Esophagus muscularis mucosa (tissue), 3 donors: ENCODE measurements at regions not wholly inside any gene's neighbourhood (a gene's known extent, or its start where the extent isn't known, plus 50 kb on each side); places are given as distances from the start of the nearest gene placed in this dataset.

ENCODE experiments used
- POLR2A ChIP-seq: fragments of 450-650 bp; IDR thresholded peaks from one replicate; pipeline ENCODE4 v1.6.1; 2017; ENCODE audit warnings: antibody characterized with exemption, moderate library complexity, mild to moderate bottlenecking, low read depth
- TF ChIP-seq, protein P1 (sequence below), 3 experiments: fragments of 200-600 bp in 2 of 3; fragments of 450-650 bp in 1 of 3; sonication (generic) in 2 of 3; IDR thresholded peaks; one replicate each; pipeline ENCODE4 v1.5.1; 2017 to 2019; ENCODE audit warnings: antibody characterized with exemption in 3 of 3, mild to moderate bottlenecking in 2 of 3, moderate library complexity in 1 of 3

DNA sequence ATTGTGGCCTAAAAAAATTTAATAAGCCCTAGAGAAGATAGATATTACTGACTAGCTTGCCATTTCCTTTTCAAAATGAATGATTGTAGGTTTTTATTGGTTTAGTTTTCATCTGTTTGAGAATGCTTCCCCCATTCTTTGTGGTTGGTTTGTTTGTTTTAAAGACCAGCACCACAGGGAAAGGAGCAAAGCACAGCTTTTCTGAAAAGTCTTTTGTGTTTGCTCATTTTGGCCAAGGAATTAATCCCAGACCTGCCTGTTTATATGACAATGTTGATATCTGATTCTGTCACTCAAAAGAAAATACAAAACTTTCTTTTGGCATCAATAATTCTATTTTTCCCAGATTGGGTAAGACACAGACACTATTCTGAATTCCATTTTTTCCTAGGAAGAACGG lies 312.5 kb upstream of the FLRT2 start:
- TF ChIP-seq, protein P1, sequence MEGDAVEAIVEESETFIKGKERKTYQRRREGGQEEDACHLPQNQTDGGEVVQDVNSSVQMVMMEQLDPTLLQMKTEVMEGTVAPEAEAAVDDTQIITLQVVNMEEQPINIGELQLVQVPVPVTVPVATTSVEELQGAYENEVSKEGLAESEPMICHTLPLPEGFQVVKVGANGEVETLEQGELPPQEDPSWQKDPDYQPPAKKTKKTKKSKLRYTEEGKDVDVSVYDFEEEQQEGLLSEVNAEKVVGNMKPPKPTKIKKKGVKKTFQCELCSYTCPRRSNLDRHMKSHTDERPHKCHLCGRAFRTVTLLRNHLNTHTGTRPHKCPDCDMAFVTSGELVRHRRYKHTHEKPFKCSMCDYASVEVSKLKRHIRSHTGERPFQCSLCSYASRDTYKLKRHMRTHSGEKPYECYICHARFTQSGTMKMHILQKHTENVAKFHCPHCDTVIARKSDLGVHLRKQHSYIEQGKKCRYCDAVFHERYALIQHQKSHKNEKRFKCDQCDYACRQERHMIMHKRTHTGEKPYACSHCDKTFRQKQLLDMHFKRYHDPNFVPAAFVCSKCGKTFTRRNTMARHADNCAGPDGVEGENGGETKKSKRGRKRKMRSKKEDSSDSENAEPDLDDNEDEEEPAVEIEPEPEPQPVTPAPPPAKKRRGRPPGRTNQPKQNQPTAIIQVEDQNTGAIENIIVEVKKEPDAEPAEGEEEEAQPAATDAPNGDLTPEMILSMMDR (IDR thresholded peaks at IDR 0.05): no peak
- no peak for TF ChIP-seq POLR2A
